HG03558 (cell line): ENCODE measurements at regions not wholly inside any gene's neighbourhood (a gene's known extent, or its start where the extent isn't known, plus 50 kb on each side); places are given as distances from the start of the nearest gene placed in this dataset.
"Not testable (repeated sequence)": the region's sequence is repeated elsewhere in the genome, so short reads cannot be mapped to it uniquely, and the experiment has no call there.

Experiments used
- ATAC-seq: cut with Tn5 transposase; IDR thresholded peaks from one replicate; pipeline ENCODE4 v1.9.1; 2021; ENCODE audit warnings: moderate number of reproducible peaks; ENCODE audit not compliant: unreplicated experiment; ENCODE audit errors: extremely low read depth

- ATAC-seq, result not testable (repeated sequence)
These were observed 291.2 kb upstream of the FRG2C start for GRCh38 chr3:75372964-75373363.

- not testable (repeated sequence) for ATAC-seq
These were observed 284.3 kb upstream of the FRG2C start for GRCh38 chr3:75379840-75380239.

- ATAC-seq, result no peak
These were observed 283.8 kb upstream of the FRG2C start for GRCh38 chr3:75380276-75380771.

- not testable (repeated sequence) for ATAC-seq
These were observed 280.1 kb upstream of the FRG2C start for GRCh38 chr3:75384016-75384415.

- ATAC-seq, result not testable (repeated sequence)
These were observed 275.5 kb upstream of the FRG2C start for GRCh38 chr3:75388486-75389124.

GRCh38 chr3:75393288-75393694 is 270.8 kb upstream of the FRG2C start:
- not testable (repeated sequence) for ATAC-seq

GRCh38 chr3:75394102-75394501 is 270.0 kb upstream of the FRG2C start:
- ATAC-seq, result not testable (repeated sequence)

GRCh38 chr3:75394562-75395360 is 269.4 kb upstream of the FRG2C start:
- ATAC-seq, result not testable (repeated sequence)

- no peak for ATAC-seq
These were observed 268.4 kb upstream of the FRG2C start for GRCh38 chr3:75395580-75396315.

GRCh38 chr3:75396316-75396802 is 267.8 kb upstream of the FRG2C start:
- ATAC-seq, result no peak

- ATAC-seq, result not testable (repeated sequence)
These were observed 266.6 kb upstream of the FRG2C start for GRCh38 chr3:75397486-75397885.

- not testable (repeated sequence) for ATAC-seq
These were observed 241.8 kb upstream of the FRG2C start for GRCh38 chr3:75422101-75422945.

- not testable (repeated sequence) for ATAC-seq
These were observed 238.7 kb upstream of the FRG2C start for GRCh38 chr3:75425379-75425778.

- not testable (repeated sequence) for ATAC-seq
These were observed 236.6 kb upstream of the FRG2C start for GRCh38 chr3:75427486-75427885.

- not testable (repeated sequence) for ATAC-seq
These were observed 236.2 kb upstream of the FRG2C start for GRCh38 chr3:75427906-75428305.

GRCh38 chr3:75429561-75430220 is 234.4 kb upstream of the FRG2C start:
- ATAC-seq, result not testable (repeated sequence)

- ATAC-seq, result not testable (repeated sequence)
These were observed 233.7 kb upstream of the FRG2C start for GRCh38 chr3:75430406-75430805.

GRCh38 chr3:75431120-75431519 is 233.0 kb upstream of the FRG2C start:
- not testable (repeated sequence) for ATAC-seq

- not testable (repeated sequence) for ATAC-seq
These were observed 231.7 kb upstream of the FRG2C start for GRCh38 chr3:75432466-75432865.
